ENCODE measurements at regions not wholly inside any gene's neighbourhood (a gene's known extent, or its start where the extent isn't known, plus 50 kb on each side); places are given as distances from the start of the nearest gene placed in this dataset.

DNA sequence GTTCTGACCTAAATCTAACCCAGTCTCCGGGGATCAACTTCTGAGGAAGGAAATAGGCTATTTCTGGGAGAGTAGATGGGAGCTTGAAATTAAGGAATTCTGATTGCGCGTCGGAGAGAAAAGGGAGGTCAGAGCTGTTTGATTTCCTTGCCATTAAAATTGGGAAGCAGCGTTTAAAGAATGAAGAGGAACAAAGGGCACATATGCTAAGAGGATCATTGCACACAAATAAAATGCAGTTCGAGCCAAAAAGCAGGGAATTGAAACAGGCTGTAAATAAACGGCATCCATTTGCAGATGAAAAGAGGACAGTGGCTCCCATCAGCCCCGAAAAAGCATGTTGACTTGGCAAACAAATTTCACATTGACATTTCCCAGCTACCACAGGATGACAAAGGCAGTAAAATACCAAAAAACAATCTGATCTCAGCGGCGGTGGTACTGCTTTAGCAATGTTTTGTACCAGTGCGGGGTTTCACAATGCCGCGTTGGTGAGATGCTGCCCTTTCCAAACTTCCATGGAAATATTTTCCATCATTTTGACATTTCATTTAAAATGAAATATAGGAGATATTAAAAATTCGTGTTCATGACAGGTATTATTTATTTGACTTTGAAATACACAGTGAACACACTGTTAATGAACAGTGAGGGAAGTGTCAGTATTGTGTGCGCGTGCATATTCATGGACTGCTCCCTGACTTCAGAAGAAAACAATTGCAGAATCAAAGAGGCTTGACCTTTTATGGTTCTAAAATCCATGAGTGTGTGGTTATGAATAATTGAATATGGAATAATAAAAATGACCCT is 108.8 kb downstream of the SQOR start:
- DNase-seq: no peak

DNA sequence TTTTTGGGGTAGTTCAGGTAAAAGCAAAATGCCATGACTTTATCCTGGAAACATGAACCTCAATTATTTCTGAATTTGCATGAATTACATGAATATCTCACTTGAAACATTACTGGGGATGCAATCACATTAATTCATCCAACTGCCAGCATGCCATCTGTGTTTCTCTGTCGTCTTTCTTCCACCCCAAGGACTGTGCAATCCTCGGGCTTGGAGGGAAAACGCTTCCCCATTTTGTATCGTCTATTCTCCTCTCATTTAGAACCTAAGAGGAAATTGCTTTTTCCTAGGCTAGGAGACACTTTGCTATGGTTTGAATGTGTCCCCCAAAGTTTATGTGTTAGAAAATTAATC is 109.4 kb downstream of the SQOR start:
- DNase-seq: no peak

DNA sequence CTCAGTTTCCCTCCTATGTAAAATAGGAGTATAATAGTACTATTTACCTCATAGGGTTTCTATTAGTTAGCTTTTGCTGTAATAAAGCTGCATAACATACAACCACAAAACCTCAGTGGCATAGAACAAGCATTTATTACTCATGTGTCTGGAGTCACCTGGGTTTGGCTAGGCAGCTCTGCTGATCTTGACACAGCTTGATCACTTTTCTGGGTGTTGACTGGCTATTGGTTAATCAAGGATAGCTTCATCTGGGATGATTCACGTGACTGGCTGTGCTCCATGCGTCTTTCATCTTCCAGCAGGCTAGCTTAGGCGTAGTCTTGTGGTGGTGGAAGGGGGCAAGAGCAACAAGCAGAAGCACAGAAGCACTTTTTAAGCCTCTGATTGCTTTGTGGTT is 112.6 kb downstream of the SQOR start:
- no peak for DNase-seq

DNA sequence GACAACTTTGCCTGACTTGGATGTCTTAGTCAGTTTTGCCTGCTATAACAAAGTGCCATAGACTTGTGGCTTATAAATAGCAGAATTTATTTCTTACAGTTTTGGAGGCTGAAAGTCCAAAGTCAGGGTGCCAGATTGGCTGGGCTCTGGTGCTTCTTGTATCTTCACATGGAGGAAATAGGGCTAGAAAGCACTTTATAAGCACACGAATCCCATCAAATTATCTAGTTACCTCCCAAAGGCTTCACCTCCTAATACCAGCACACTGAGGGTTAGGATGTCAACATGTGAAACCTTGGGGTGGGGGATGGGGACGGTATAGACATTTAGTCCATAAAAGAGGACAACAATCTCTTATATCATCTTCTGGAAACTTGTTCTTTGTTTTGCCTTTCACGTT is 116.8 kb downstream of the SQOR start:
- DNase-seq: no peak

DNA sequence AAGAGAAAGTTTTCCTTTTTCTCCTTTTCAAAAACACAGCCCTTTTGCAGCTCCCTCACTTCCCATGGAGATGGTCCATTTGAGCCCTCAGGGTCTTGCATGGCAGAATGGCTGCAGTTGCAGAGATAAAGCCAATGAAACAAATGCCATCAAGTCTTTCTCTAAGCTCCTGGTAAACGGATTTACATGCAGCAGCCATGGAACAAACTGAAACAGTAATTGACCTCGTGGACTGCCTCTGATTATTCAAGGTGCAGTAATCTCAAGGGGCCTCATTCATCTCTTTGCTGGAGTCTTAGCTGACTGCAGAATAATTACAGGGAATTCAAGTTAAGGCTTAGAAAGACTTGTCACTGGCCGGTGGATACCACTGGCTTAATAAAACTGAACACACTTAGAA is 125.1 kb downstream of the SQOR start:
- no peak for DNase-seq

DNA sequence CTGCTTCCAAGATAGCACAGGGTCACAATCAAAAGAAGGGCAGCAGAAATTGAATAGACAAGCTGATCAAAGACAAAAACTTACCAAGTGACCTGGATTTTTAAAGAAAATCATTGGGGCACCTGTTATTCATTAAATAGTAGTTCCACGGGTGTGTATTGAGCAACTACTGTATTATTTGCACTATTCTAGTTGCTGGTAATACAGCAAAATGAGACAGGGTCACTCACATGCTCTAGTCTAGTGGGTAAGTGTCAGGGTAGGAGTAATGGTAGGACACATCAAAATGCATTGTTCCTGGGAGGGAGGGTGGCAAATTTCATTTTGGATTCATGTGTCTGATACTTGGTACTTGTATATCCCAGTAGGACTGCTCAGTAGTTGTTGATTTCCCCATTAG is 127.9 kb downstream of the SQOR start:
- DNase-seq: no peak

DNA sequence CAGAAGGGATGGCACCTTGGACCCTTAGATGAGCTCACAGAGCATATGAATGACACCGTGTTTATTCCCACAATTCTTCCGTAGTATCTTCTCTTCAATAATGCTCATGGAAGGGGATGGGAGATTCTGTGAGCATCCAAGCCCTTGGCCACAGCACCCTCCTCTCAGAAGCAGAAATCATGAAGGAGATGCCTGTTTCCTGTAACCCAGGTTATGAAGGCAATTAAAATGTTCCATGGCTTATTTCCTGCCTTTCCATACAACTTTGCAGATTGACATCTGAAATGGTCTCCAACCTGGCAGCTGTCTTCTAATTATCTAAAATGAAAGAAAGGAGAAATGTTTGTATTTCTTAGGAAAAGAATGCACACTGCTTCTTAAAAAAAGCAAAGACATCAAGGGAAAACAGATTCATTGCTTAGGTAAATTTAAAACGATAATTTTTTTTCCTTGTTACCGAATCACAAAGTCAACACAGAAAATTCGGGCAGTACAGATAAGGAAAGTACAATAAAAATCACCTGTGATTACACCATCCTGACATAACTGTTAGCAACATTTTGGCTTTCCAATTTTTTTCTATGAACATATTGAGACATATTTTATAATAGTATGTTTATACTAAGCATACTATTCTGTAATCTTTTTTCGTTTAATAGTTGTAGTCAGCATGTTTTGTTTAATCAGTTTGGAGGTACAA is 128.5 kb downstream of the SQOR start:
- DNase-seq: no peak

DNA sequence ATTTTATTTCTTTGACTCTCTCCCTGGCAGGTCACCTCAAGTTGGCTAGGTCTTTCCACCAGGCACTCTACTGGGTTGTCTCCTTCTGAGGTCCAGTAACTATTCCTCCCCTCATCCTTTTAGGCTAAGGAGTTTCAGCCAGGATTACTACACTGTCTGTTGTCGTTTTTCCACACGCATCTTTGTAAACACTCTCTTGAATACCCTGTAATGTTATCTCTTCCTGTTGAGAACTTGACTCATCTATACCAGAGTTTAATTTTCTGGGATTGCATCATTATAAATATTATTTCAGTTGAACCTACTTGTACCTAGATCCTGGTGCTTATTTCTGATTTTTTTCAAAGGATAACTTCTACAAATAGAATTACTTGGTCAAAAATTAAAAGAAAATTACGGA is 138.3 kb downstream of the SQOR start:
- no peak for DNase-seq

DNA sequence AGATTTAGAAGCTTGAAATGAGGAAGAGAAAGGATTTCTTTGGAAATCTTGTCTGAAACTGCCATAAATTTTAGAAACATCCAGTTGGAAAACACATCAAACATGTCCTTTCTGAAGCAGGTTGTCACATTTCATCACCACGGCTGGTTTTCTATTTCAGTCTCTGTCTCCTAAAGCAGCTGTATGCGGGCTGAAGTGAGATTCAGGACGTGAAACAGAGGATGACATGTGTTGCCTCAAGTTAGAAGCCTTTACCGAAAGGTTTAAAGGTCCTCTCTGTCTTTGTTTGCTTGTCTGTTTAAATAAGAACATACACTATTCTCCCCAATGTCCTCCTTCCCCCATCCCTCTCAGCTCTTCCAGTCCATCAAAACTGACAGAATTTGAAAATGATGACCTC is 141.9 kb downstream of the SQOR start:
- DNase-seq: no peak

DNA sequence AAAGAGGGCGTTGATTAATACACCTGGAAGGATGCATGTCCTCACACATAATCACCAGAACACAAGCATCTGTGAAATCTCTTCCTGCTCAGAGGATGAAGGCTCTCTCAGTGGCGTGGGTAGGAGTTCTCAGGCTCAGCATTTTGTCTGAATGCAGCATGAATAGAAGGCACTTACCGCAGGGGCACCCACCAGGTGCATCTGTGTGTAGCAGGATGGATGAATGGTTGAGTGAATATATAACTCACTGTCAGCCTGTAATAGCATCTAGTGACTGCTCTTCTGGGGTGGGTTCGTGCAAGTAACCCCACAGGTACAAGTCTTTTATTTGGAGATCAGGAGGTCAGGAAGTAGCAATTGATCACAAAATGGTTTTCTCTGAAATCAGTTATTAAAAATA is 143.0 kb downstream of the SQOR start:
- DNase-seq: no peak

DNA sequence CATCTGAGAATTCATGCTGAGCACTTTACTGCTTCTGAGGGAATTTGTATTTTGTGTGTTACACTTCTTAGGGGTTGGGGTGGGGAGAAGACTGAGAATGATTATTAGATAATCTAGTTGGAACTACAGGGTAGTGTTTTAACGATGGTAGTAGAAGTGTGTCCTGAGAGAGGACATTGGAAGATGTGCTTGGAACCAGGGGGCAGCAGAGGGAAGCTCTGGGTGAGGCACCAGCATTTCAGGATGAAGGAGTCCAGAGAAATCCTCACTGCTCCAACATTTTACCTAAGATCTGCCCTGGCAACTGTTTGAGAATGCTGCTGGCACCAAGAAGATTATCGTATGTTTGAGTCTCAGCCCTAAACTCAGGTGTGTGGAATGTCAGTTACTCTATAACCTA is 145.5 kb downstream of the SQOR start:
- no peak for DNase-seq

DNA sequence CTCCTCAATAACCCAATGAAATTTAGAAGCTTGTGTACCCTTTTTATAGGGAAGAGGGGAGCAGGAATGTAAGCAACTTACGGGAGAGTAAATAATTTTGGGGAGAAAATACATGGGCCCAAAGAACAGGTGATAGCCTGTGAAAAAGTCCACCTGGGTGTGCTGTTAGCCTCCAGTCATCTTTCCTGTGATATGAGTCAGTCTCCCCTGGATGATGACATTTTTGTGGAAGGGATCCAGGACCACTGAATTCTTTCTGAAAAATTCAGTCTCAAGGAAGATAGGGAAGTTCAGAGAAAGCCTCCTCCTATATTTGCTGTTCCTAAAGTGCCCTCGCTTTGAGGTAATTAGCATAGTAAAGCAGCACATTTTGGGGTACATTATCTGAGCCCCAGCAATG is 149.8 kb downstream of the SQOR start:
- no peak for DNase-seq

DNA sequence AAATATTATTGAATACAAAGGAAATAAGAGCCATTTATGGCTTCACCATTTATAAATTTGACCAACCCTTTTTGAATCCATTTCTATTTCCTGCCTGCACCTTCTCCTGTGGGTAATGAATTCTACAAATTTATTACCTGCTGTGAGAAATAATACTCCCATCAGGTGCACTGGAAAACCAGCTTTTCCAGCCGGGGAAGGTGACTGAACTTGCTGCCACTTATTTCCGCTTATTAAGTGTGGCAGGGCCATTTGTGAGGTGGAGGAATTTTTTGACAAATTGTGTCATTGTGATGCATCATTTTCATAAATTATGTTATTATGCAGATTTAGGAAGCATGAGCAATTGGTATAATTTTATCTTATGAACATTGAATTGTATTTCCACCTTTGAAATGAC is 151.1 kb downstream of the SQOR start:
- no peak for DNase-seq

DNA sequence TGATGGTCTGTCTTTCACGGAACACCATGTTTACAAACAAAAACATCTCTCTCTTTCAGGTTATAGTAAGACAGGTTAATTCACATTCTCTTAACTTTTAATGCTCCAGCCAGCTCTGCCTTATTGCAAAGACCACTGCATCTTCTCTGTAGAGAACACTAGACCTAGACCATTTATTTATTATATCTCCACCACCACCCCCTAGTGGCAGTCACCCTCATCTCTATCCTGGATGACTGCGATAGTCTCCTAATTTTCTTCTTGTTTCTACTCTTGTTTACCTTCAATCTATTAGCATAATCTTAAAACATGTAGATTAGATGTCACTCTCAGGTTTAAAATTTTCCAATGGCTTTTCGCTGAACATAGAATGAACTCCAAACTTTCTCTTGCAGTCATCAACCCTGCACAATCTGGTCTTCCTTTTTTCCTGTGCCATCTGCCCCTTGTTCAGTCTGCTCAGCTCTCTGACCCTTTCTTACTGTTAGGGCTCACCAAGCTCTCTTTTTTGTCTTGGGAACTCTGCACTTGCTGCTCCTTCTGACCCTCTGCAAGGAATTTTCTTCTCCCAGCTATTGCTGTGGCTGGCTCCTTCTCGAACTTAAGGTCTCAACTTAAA is 155.6 kb downstream of the SQOR start:
- DNase-seq: peak; percentile 52

DNA sequence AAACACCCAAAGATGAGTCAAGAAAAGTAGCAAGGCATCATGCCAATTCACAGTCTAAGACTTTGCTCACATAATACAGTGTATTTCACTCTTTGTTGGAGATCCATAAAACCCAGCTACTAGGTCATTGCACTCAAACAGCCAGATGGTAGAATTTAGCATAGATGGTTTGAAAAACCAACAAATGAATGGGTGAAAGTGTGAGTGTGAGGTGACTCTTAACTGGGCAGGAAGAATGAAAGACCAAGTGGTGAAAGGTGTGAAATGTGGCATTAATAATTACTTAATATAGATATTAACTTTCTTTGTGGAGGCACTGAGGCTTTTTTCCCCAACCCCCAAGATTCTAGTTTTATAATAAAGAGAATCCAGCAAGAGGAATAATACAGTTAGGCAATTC is 159.5 kb downstream of the SQOR start:
- DNase-seq: no peak

DNA sequence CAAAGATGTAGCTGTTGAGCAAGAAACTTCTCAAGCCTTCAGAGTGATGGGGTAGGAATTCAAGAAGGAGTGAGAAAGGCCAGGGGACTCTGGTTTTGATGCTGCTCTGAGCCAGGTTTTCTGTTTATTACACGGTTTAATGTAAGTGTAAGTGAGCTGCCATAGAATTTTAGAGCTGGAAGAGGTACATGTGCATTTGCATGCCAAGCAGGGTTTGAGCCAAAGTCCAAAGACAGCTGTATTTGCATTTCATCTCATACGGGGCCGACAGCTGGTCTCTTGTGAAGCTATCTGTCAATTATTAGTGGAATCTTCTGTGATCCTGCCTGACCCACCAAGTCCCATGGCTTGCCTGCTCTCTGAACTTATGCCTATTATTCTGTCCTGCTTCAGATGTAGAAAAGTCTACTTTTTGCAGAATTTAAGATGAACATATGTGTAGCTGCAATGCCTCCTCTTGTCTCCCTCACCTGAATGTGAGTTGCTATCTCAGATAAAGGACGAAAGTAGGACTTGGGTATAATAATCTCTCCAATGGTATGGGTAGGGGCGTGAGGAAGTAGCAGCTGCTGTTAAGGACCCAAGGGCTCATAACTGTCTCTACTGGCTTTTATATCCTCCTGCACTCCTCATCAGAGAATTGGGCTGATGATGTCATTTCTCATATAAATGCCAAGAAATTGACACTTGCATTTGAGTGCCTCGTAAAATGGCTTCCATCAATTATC is 160.0 kb downstream of the SQOR start:
- DNase-seq: no peak

DNA sequence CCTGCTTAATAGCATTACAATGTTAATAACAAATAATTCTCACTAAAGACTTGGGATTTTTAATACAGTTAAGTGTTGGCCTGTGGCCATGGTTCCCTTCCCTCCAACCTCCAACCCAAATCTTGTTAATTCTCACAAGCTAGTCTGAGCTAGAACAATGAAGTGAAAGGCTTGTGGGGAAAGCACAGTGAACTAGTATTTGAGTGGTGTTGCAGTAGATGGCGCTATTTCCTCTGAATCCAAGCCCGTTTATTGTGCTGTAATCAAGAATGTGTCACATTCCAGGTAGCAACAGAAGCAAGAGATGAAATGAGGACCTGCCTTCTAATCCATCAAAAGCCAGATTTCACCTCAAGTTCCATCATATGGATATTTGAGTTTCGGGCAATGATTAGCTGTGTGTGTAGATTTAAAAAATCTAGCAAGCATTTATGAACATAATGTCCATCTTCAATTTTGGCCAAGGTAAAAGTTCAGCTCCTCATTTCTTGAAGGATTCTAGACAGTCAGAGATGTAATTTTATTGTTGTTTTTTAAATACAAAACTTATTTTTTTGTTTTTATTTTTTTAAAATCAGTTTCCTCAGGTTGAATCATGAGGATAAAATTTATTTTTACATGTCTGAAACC is 160.7 kb downstream of the SQOR start:
- peak; percentile 64 for DNase-seq

DNA sequence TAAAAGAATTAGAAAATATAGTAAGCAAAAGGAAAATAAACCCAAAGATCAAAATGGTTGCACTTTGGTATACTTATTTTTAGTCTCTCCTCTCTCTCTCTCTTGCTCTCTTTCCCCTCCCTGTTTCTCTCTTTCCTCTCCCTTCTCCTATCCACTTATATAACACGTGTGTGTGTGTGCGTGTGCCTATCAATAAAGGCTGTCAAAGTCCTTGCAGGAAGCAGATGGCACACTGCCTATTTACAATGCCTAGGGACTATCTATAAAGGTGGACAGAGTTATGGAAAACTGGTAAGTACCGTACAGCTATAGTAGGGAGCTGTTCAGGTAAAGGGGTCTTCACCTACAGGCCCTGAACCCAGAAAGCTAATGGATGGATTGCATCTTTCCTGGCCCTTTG is 161.6 kb downstream of the SQOR start:
- DNase-seq: no peak

DNA sequence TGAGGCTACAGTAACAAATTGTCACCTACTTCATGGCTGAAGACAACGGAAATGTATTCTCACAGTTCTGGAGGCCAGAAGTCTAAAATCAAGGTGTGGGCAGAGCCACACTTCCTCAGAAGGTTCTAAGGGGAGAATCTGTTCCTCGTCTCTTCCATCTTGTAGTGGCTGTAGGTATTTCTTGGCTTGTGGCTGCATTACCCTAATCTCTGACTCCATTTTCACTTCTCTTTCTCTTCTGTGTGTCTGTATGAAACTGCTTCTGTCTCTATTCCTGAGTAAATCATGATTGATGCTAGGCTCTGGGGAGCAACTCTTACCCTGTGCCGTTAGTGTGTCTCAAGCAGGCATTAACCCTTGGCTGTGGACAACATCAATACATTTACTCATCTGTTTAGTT is 164.7 kb downstream of the SQOR start:
- DNase-seq: no peak

DNA sequence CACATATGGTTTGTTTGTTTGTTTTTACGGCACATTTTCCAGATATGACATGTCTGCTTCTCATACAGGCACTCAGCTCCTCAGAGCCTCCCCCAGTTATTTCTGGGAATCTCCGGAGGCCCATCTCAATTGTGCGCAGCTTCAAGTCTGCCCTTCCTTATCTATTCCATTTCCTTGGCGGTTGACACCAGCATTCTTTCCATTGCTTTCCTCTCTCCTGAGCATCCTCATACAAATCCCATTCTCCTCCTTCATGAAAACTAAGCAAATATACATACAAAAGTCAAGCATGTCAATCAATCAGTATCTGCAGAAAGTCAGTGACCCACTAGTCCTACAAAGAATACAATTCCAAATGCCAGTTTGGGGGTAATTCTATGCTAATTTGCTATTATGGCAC is 166.7 kb downstream of the SQOR start:
- no peak for DNase-seq

DNA sequence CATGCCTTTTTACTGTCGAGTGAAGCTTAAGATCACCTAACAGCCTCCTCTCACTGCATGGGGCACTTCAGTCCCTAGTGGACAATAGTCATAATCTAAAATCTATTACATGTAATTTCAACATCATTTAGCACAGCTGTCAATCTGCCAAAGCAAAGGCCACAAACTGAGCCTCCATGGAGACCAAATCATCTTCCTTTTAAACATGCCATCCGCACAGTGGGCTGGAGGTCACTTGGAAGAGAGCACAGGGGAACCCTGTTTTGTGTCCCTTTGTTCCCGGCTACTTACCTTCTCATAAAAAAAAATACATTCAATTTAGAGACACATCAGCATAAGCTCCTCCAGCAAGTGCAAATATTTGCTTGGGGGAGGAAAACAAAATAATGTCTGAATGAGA is 167.3 kb downstream of the SQOR start:
- no peak for DNase-seq

DNA sequence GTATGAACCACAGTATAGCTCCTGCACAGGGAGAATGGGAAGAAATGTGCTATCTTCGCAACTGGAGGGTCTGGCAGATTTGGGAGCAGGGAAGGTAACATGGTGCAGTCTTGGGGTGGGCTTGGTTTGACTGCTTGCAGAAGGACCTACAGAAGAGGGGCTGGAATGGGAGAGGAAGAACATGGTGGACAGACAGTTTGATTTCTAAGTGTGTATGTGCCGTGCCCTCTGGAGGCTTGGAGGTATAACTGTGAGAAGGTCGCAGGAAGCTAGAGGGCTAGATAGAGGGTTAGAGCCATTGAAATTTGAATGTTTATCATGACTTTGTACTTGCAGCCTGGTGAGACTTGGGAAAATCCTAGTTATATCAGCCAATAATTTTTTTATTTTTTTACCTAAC is 169.2 kb downstream of the SQOR start:
- DNase-seq: no peak

DNA sequence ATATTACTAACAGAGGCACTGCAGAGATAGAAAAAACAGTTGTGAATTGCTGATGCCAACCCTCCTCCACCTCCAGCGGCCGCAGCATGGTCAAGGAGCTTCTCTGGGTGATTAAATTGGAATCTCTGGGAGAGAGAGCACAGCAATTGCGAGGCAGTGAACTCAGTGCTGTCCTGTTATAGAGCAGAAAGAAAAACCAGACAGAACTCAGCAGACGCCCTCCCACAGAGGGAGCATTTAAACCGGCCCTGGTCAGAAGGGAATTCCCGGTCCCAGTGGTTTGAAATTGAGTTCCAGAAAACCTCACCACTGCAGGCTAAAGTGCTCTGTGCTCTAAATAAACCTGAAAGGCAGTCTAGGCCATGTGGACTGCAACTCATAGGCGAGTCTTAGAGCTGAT is 175.4 kb downstream of the SQOR start:
- no peak for DNase-seq
